K562 (cell line): ENCODE measurements at regions not wholly inside any gene's neighbourhood (a gene's known extent, or its start where the extent isn't known, plus 50 kb on each side); places are given as distances from the start of the nearest gene placed in this dataset.

Experiments
- ATAC-seq: fragments of 200-7000 bp; cut with Tn5 transposase; 3 replicates; pipeline ENCODE4 v1.9.1; 2020; ENCODE audit warnings: moderate library complexity
- BruUV-seq: library from RNA; stranded (reverse); fragments of 400-500 nt; replicated peaks from 2 replicates; lab custom pipeline; 2021; lab: Mats Ljungman, UMichigan
- CTCF ChIA-PET: fragments of 300-600 bp; formaldehyde crosslinking; extraction: SDS; loops from one replicate; lab custom pipeline; 2021; ENCODE audit warnings: low intra/inter-chr PET ratio; lab: Yijun Ruan, JAX
- POLR2A ChIA-PET: fragments of 300-600, 350-650 bp; sonication (Branson Sonifier 250); formaldehyde crosslinking; extraction: SDS; loops from one replicate; lab custom pipeline; 2021; ENCODE audit warnings: antibody characterized with exemption, inconsistent platforms; lab: Yijun Ruan, JAX
- DNase-seq, 4 experiments: peaks; one replicate each; pipeline versions ENCODE4 v3.0.0 to v3.0.0-alpha.2; 2011 to 2018; ENCODE audit warnings: low spot score in 3 of 4, mixed read lengths in 3 of 4; ENCODE audit errors: extremely low read depth in 1 of 4
- FAIRE-seq: peaks from 2 replicates; lab custom pipeline; 2011; peaks lifted over from hg19 to GRCh38; lab: Jason Lieb, UNC
- H2AFZ ChIP-seq: 2 replicates; pipeline ENCODE4 v1.6.0; 2011; ENCODE audit warnings: low read depth, low read length, control low read depth, inconsistent platforms
- H3K27ac ChIP-seq: fragments of 200-600 bp; 3 replicates; pipeline ENCODE4 v1.8.0; 2011; ENCODE audit warnings: low read depth, mild to moderate bottlenecking, control low read depth, inconsistent platforms, low read length, moderate library complexity, mixed read lengths; ENCODE audit errors: extremely low read depth
- H3K27me3 ChIP-seq, 2 experiments: fragments of 300-600 bp in 1 of 2; 2 replicates in 1 of 2; 3 replicates in 1 of 2; pipeline versions ENCODE4 v1.6.0 to v1.8.0; 2011; ENCODE audit warnings: inconsistent platforms in 2 of 2, low read length in 2 of 2, mild to moderate bottlenecking in 1 of 2, mixed read lengths in 1 of 2, moderate library complexity in 1 of 2; ENCODE audit not compliant: control insufficient read depth in 2 of 2, insufficient read depth in 2 of 2
- H3K36me3 ChIP-seq: fragments of 300-600 bp; 3 replicates; pipeline ENCODE4 v1.8.0; 2011; ENCODE audit warnings: mild to moderate bottlenecking, low read length, inconsistent platforms; ENCODE audit not compliant: control insufficient read depth, insufficient read depth
- H3K4me1 ChIP-seq, 2 experiments: fragments of 200-600 bp in 1 of 2; replicated peaks in 1 of 2; 2 replicates in 1 of 2; 3 replicates in 1 of 2; pipeline versions ENCODE4 v1.5.1 to v1.8.0; 2011; ENCODE audit warnings: inconsistent platforms in 2 of 2, low read length in 2 of 2, mild to moderate bottlenecking in 1 of 2, mixed read lengths in 1 of 2, moderate library complexity in 1 of 2; ENCODE audit not compliant: control insufficient read depth in 2 of 2, insufficient read depth in 2 of 2
- H3K4me2 ChIP-seq: 2 replicates; pipeline ENCODE4 v1.6.1; 2011; ENCODE audit warnings: low read length, control low read depth, inconsistent platforms, mixed read lengths; ENCODE audit not compliant: insufficient read depth
- H3K4me3 ChIP-seq: fragments of 200-600 bp; sonication (generic), shearing (Covaris generic); 2 replicates; pipeline ENCODE4 v1.5.1; 2016; ENCODE audit warnings: control low read depth, inconsistent platforms
- H3K79me2 ChIP-seq: fragments of 200-600 bp; 3 replicates; pipeline ENCODE4 v1.8.0; 2011; ENCODE audit warnings: low read length, inconsistent platforms; ENCODE audit not compliant: control insufficient read depth, insufficient read depth
- H3K9ac ChIP-seq, 2 experiments: 2 replicates each; pipeline versions ENCODE4 v1.6.0 to v1.6.1; 2011; ENCODE audit warnings: low read depth in 2 of 2, low read length in 2 of 2, control low read depth in 1 of 2, inconsistent platforms in 1 of 2, mild to moderate bottlenecking in 1 of 2, mixed read lengths in 1 of 2; ENCODE audit not compliant: insufficient read depth in 1 of 2
- H3K9me1 ChIP-seq: one replicate; pipeline ENCODE4 v1.6.0; 2011; ENCODE audit warnings: inconsistent platforms, mild to moderate bottlenecking, low read length, moderate library complexity; ENCODE audit not compliant: control insufficient read depth, insufficient read depth
- H3K9me3 ChIP-seq: replicated peaks from 2 replicates; pipeline ENCODE4 v1.5.1; 2011; ENCODE audit warnings: low read depth, low read length, inconsistent platforms; ENCODE audit not compliant: control insufficient read depth, insufficient read depth
- H4K20me1 ChIP-seq: replicated peaks from 2 replicates; pipeline ENCODE4 v1.6.1; 2011; ENCODE audit warnings: low read length, inconsistent platforms, mixed read lengths; ENCODE audit not compliant: control insufficient read depth, insufficient read depth
- BMI1 ChIP-seq: fragments of 150-350 bp; IDR thresholded peaks from 2 replicates; pipeline ENCODE4 v1.6.1; 2014; ENCODE audit warnings: low read length
- ELF1 ChIP-seq: fragments of 200-800 bp; sonication (Bioruptor generic); IDR thresholded peaks from 2 replicates; pipeline ENCODE4 v1.6.1; 2016; ENCODE audit warnings: missing genetic modification characterization, missing compliant biosample characterization
- GATAD2A ChIP-seq: fragments of 450-650 bp; IDR thresholded peaks from 2 replicates; pipeline ENCODE4 v1.6.1; 2017
- NBN ChIP-seq: fragments of 450-650 bp; IDR thresholded peaks from 2 replicates; pipeline ENCODE4 v1.6.1; 2016; ENCODE audit warnings: low read depth, mild to moderate bottlenecking
- NR2F6 ChIP-seq: fragments of 450-650 bp; formaldehyde crosslinking; IDR thresholded peaks from 2 replicates; pipeline ENCODE4 v1.4.0; 2020; ENCODE audit warnings: mild to moderate bottlenecking
- SAFB2 ChIP-seq: fragments of 200-400 bp; formaldehyde crosslinking; IDR thresholded peaks from 2 replicates; pipeline ENCODE4 v1.6.1; 2018; ENCODE audit warnings: borderline replicate concordance, low read length, low read depth, moderate library complexity; ENCODE audit not compliant: severe bottlenecking
- WGBS: fragments of 100-300 bp; shearing (Covaris generic); methylation state at CpG from one replicate; pipeline ENCODE4 v1.1.6; 2016; ENCODE audit warnings: low coverage, mixed read lengths; ENCODE audit not compliant: insufficient coverage; ENCODE audit errors: missing lambda C conversion rate; 5-methylcytosine and 5-hydroxymethylcytosine counted together
- in situ Hi-C: fragments of 300-500 bp; cut with MboI; formaldehyde crosslinking; loops from 4 replicates; pipeline ENCODE4 v1.15.0; 2018; ENCODE audit warnings: inconsistent platforms, mixed read lengths
- intact Hi-C: fragments of 100-400 bp; cut with micrococcal nuclease; formaldehyde crosslinking; loops from 2 replicates; pipeline ENCODE4 v1.14.2; 2022
- TF ChIP-seq, protein P1 (sequence below): IDR thresholded peaks from 3 replicates; pipeline ENCODE4 v1.6.1; 2011; ENCODE audit warnings: borderline replicate concordance, mild to moderate bottlenecking, moderate library complexity; ENCODE audit not compliant: insufficient read length; ENCODE audit errors: extremely low read depth

DNA sequence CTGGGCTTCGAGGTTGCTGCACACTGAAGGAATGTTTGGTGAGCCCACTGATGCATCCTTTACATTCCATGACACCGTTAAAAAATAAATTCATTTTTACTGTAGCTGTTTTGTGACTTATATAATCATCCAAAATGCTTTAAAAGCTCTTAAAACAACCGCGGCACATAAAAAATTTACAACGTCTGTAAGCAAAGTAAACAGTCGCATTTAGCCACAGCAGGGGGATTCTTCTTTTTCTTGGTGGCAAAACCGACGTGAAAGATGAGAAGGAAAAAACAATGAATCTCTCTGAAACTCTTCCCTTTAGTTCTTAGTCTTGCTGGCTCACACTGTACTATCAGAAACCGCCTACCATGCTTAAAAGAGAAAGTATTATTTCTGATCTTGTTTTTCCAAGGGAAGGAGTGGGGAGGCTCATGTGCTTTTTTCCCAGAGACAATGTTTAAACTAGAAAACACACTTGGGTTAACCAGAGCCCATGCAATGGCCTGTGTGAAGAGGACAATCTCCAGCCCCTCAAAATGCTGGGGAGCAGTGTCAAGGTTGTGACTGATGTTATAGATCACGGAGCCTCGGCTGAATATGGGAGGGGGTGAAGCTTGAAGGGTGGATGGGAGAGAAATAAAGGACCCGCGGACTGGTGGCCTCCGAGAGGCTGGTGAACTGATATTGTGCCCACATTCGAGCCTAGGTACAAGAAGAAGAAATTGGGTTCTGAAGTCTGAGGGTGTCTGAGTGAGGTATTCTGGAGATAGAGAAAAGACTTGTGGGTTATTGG is 91.1 kb downstream of the IRF8 start:
- no peak overlapping the region for H3K27ac ChIP-seq
- no peaks in the 10 kb centered on the region for H3K4me1 ChIP-seq
- no peaks in the 10 kb centered on the region for H3K9me1 ChIP-seq
- under 1% methylated on average over 15 of the region's 15 CpGs for whole genome bisulfite sequencing
- FAIRE-seq (no peak), ATAC-seq (no peak), DNase-seq (no peak)
- no peaks in the 10 kb centered on the region for H3K36me3 ChIP-seq
- intact Hi-C loops (no loop called here), in situ Hi-C loops (loop anchor here (5.0 kb wide), 1 partner anchor 168 kb away; no protein-coding TSS in a partner anchor)
- POLR2A ChIA-PET = interaction anchor here (0.8 kb wide), 1 partner anchor 170 kb away, joined by 3 read pairs; no protein-coding TSS in a partner anchor
- no peak overlapping the region for H3K4me2 ChIP-seq
- H2AFZ ChIP-seq = no peak overlapping the region
- H3K79me2 ChIP-seq = no peaks in the 10 kb centered on the region
- peaks cover 43 to 71% of the 10 kb centered on the region in 2 experiments for H3K27me3 ChIP-seq
- H3K9me3 ChIP-seq = no peaks in the 10 kb centered on the region
- BruUV-seq = no TSS peak
- no peak overlapping the region for H3K4me3 ChIP-seq
- CTCF ChIA-PET = interaction anchor here (3.9 kb wide), 1 partner anchor 168 kb away, joined by 41 read pairs; no protein-coding TSS in a partner anchor
- TF ChIP-seq ELF1 (tag) (no peak), NR2F6 (no peak), SAFB2 (no peak), GATAD2A (no peak), NBN (no peak), BMI1 (no peak)
- TF ChIP-seq, protein P1, sequence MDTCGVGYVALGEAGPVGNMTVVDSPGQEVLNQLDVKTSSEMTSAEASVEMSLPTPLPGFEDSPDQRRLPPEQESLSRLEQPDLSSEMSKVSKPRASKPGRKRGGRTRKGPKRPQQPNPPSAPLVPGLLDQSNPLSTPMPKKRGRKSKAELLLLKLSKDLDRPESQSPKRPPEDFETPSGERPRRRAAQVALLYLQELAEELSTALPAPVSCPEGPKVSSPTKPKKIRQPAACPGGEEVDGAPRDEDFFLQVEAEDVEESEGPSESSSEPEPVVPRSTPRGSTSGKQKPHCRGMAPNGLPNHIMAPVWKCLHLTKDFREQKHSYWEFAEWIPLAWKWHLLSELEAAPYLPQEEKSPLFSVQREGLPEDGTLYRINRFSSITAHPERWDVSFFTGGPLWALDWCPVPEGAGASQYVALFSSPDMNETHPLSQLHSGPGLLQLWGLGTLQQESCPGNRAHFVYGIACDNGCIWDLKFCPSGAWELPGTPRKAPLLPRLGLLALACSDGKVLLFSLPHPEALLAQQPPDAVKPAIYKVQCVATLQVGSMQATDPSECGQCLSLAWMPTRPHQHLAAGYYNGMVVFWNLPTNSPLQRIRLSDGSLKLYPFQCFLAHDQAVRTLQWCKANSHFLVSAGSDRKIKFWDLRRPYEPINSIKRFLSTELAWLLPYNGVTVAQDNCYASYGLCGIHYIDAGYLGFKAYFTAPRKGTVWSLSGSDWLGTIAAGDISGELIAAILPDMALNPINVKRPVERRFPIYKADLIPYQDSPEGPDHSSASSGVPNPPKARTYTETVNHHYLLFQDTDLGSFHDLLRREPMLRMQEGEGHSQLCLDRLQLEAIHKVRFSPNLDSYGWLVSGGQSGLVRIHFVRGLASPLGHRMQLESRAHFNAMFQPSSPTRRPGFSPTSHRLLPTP = no peak
- H3K9ac ChIP-seq = no peak overlapping the region
- H4K20me1 ChIP-seq = peaks cover 5% of the 10 kb centered on the region; the same call in 1 of the 2 replicates
